ENCODE measurements at regions not wholly inside any gene's neighbourhood (a gene's known extent, or its start where the extent isn't known, plus 50 kb on each side); places are given as distances from the start of the nearest gene placed in this dataset.

- Histone ChIP-seq H3K56ac (ENCODE audit: extremely low read depth, insufficient read depth, low read length) (no peak overlapping the region), H4K8ac (ENCODE audit: low read depth in 2 of 2, low read length in 2 of 2) (no peak overlapping the region), H3K4me2 (ENCODE audit: low read depth, low read length) (no peak overlapping the region), H3K4me1 (ENCODE audit: control insufficient read depth, insufficient read depth, low read length) (0 out of 2 replicates have a peak, but pooled peaks cover 2% of the 10 kb centered on the region), H2BK20ac (ENCODE audit: low read depth, low read length) (peak overlapping the region; percentile 9; the same call in 1 of the 2 replicates), H4K20me1 (ENCODE audit: insufficient read depth, low read length) (no peaks in the 10 kb centered on the region), H2AK9ac (replicated peaks; ENCODE audit: low read depth, low read length, poor library complexity) (no peak overlapping the region), H3K18ac (ENCODE audit: low read depth, low read length) (no peak overlapping the region), H2AFZ (replicated peaks; ENCODE audit: low read length, poor library complexity) (no peak overlapping the region), H3K9me3 (ENCODE audit: control insufficient read depth, insufficient read depth, low read length) (no peaks in the 10 kb centered on the region), H3K36me3 (ENCODE audit: control insufficient read depth, insufficient read depth, low read length) (no peaks in the 10 kb centered on the region; the same call in 1 of the 2 replicates), H2BK120ac (ENCODE audit: low read depth, low read length) (no peak overlapping the region), H3K4ac (ENCODE audit: low read depth, low read length) (no peak overlapping the region), H2AK5ac (ENCODE audit: low read depth, low read length) (no peak overlapping the region), H3K27ac (ENCODE audit: insufficient read depth, low read length) (no peak overlapping the region), H3K9me1 (ENCODE audit: insufficient read depth, low read length) (peaks cover 9% of the 10 kb centered on the region), H4K5ac (ENCODE audit: low read depth, low read length) (no peak overlapping the region), H3K23ac (ENCODE audit: low read depth, low read length) (no peak overlapping the region), H2BK5ac (ENCODE audit: low read depth, low read length, poor library complexity, severe bottlenecking) (no peak overlapping the region), H3K4me3 (ENCODE audit: insufficient read depth, low read depth, low read length) (no peak overlapping the region), H3K14ac (replicated peaks; ENCODE audit: low read depth, low read length) (no peak overlapping the region), H3K27me3 (ENCODE audit: control insufficient read depth, insufficient read depth, low read length) (no peaks in the 10 kb centered on the region), H2BK15ac (ENCODE audit: low read depth, low read length) (no peak overlapping the region), H3K79me1 (ENCODE audit: low read depth in 1 of 2, low read length in 2 of 2) (peaks cover 0 to 8% of the 10 kb centered on the region in 2 experiments; a peak in 1 of 4 replicates), H3K9ac (ENCODE audit: low read depth, low read length) (no peak overlapping the region), H4K91ac (ENCODE audit: insufficient read depth, low read depth, low read length) (no peak overlapping the region)
- POLR2A ChIA-PET (ENCODE audit: unreplicated experiment), result no interaction called here
- CTCF ChIA-PET, result no interaction called here
- no CpG with 5 or more reads among the region's 8 CpGs for WGBS, 2 experiments (ENCODE audit: extremely low coverage in 2 of 2, insufficient read length in 1 of 2)
- intact Hi-C loops (cut with micrococcal nuclease), result no loop called here
- in situ Hi-C loops (cut with MboI; ENCODE audit: low sequenced_read_pairs), result no loop called here
- no TSS peak for BruUV-seq (replicated peaks)
- DNase-seq (peak; percentile 37), ATAC-seq (ENCODE audit: low read depth) (no peak)
- TF ChIP-seq, protein P1, sequence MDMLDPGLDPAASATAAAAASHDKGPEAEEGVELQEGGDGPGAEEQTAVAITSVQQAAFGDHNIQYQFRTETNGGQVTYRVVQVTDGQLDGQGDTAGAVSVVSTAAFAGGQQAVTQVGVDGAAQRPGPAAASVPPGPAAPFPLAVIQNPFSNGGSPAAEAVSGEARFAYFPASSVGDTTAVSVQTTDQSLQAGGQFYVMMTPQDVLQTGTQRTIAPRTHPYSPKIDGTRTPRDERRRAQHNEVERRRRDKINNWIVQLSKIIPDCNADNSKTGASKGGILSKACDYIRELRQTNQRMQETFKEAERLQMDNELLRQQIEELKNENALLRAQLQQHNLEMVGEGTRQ (IDR thresholded peaks at IDR 0.05; ENCODE audit: low read depth, low read length), result no peak
- dilution Hi-C loops (cut with HindIII; ENCODE audit: low sequenced_read_pairs, unreplicated experiment), result no loop called here
Observed at GRCh38 chr6:21914121-21914973, 320.8 kb downstream of the SOX4 start.
